HG02610 (cell line): ENCODE measurements at regions not wholly inside any gene's neighbourhood (a gene's known extent, or its start where the extent isn't known, plus 50 kb on each side); places are given as distances from the start of the nearest gene placed in this dataset.

Experiments used
- ATAC-seq: cut with Tn5 transposase; IDR thresholded peaks from one replicate; pipeline ENCODE4 v1.9.1; 2021; ENCODE audit warnings: mild to moderate bottlenecking, moderate library complexity; ENCODE audit not compliant: unreplicated experiment

DNA sequence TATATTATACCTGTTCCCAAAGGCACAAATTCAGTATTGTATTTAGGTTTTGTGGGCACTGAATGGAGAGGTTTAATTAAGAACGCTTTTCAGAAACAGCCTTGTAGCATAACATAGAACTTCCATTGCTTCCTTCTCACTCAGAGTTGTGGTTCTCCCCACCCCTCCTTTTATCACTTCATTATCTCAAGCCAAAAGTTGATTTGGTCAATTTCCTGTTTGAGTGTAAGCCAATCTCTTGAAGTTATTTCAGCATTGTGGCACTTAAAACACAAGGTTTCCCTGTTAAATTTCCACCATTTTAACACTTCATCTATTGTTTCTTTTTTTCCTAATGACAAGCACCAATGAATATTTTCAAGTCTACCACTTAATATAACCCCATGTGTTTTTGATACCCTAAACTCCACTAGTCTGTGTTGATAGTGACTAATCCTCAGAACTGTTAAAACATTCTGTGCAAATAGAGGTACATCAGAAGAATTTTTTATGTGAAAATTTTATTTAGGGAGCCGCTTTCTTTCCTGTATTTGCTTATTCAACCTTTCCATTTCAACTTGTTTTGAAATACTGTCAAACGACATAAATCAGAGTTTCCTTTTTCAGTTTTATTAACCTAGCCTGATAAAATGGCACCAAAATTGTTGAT, 340.1 kb downstream of the BCAT1 start:
- no peak for ATAC-seq

DNA sequence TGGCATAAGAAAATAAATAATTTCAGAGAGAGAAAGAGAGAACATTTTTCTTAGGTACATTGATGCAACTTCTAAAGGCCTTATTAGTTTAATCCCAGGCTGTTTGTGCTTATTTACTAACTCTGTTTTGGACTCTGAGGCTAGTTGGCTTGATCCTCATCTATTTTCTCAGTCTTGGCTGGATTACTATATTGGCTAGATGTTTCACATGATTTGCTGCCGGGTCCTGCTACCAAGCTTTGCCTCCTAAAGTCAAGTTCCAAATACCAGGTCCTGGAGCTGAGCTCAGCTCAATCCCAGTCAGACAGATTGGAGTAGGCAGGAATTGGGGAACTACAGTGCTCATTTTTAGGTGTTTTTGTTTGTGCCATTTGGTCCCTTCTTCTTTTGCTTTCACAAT, 340.8 kb downstream of the BCAT1 start:
- no peak for ATAC-seq

GRCh38 chr12:24605916-24606315, 343.0 kb downstream of the BCAT1 start:
- ATAC-seq, result no peak

DNA sequence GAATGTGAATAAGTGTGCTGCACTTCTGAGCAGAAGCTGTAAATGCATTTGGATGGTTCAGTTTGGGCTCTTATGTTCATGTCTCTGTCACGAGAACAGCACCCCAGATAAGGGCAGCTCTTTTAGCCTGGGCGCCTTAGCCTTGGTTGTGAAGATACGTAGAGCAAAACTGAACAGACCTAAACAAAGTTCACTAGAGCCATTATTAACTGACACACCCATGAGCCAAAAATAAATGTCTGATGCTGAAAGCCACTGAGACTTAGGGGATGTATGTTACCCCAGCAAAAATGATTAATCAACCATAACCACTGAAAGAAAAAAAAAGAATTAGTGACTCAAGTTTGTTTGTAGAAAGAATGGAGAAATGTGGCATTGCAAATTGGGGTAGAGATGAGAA, 343.4 kb downstream of the BCAT1 start:
- no peak for ATAC-seq

- ATAC-seq, result no peak
Observed at GRCh38 chr12:24603371-24603770, 345.5 kb downstream of the BCAT1 start.

GRCh38 chr12:24600996-24601395, 347.9 kb downstream of the BCAT1 start:
- peak; percentile 67 for ATAC-seq

GRCh38 chr12:24600551-24600950, 348.4 kb downstream of the BCAT1 start:
- ATAC-seq, result peak; percentile 30

- no peak for ATAC-seq
Observed at GRCh38 chr12:24599736-24600135, 349.2 kb downstream of the BCAT1 start.

DNA sequence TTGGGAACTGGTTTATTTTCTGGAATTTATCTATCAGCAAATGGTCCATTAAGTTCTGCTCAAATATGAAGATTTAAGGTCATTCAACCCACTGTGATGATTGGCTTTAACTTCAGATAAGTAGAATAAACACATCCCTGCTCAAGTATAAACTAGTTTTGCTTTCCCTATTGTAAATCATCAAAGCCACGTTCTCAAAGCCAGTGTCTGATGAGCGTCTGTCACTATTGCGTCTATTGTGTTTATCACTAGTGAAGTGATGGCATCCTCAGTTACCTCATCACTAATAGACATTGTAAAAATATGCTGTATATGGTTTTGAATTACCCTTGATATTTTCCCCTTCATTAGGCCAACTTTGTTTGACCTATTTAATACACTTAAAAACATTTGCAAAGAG, 351.3 kb downstream of the BCAT1 start:
- no peak for ATAC-seq

- ATAC-seq, result no peak
Observed at GRCh38 chr12:24596768-24597388, 352.0 kb downstream of the BCAT1 start.

GRCh38 chr12:24595652-24596235, 353.2 kb downstream of the BCAT1 start:
- ATAC-seq, result no peak

- no peak for ATAC-seq
Observed at GRCh38 chr12:24591715-24592440, 357.0 kb downstream of the BCAT1 start.

- ATAC-seq, result no peak
Observed at GRCh38 chr12:24591079-24591626, 357.7 kb downstream of the BCAT1 start.

GRCh38 chr12:24586293-24586692, 362.6 kb downstream of the BCAT1 start:
- ATAC-seq, result no peak

GRCh38 chr12:24584032-24584675, 364.7 kb downstream of the BCAT1 start:
- no peak for ATAC-seq

DNA sequence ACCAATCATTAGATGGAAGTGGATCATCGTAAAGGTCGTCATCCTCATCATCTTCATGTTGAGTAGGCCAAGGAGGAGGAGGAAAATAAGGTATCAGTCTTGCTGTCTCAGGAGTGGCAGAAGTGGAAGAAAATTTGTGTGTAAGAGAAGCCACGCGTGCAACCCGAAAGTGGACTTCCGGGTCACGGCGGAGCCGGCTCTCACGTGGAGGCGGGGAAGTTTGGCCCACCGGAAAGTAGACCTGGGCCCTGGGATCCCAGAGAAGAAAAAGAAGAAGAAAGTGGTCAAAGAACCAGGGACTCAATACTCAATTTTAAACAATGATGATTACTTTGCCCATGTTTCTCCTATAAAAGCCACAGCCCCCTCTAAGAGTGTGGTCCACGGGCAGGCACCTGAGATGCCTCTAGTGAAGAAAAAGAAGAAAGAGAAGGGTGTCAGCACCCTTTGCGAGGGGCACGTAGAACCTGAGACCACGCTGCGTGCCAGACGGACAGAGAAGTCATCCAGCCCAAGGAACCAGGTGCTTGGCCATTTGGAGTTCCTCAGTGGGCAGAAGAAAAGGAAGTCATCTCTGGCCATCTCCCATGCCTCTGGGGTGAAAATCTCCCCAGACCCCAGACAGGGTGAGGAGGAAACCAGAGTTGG, 365.8 kb downstream of the BCAT1 start:
- ATAC-seq, result no peak

DNA sequence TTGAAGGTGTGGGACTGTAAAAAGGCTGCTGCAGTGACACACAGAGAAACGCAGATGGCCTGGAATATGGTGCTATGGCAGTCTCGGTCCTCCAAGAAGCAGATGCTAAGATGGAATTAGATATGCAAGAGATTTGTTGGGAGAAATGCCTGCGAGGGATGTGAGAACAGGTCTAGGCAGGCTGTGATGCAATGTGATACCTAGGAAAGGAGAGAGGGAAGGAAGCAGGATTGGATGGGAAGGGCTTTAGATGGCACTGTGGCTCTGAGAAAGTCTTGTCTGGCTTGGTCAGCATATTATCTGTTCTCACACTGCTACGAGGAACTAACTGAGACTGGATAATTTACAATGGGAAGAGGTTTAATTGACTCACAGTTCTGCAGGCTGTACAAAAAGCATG, 374.4 kb downstream of the BCAT1 start:
- ATAC-seq, result no peak

- ATAC-seq, result no peak
Observed at GRCh38 chr12:24573621-24574020, 375.3 kb downstream of the BCAT1 start.

DNA sequence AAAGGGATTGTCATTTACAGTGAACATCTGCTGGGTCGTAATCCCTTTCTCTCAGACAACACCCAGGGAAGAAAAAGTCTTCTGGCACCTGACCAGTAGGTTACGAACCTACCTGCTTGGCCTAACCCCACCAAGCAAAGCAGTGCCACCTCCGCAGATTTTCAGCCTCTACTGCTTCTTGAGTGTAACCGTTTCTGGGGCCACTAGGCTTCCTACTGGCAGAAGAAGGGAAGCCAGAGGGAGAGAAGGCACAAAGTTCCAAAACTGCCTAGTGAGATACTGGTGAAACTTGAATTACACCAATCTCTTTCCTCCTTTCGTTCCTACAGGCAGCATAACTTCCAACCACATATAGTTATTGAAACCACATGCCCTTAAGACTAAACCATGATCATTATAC, 383.6 kb downstream of the BCAT1 start:
- ATAC-seq, result no peak

- no peak for ATAC-seq
Observed at GRCh38 chr12:24562771-24563431, 386.0 kb downstream of the BCAT1 start.
